GM23338 (cell line): ENCODE measurements at regions not wholly inside any gene's neighbourhood (a gene's known extent, or its start where the extent isn't known, plus 50 kb on each side); places are given as distances from the start of the nearest gene placed in this dataset.

ENCODE experiments used
- ATAC-seq: fragments of 200-7000 bp; cut with Tn5 transposase; 3 replicates; pipeline ENCODE4 v1.9.1; 2020
- DNase-seq: peaks from one replicate; pipeline ENCODE4 v3.0.0-alpha.2; 2015; ENCODE audit warnings: low spot score
- H2AFZ ChIP-seq: fragments of 200-600 bp; sonication (generic); 2 replicates; pipeline ENCODE4 v1.8.0; 2016; ENCODE audit warnings: antibody characterized with exemption, mild to moderate bottlenecking, moderate library complexity
- H3F3A ChIP-seq: fragments of 200-600 bp; sonication (generic); replicated peaks from 2 replicates; pipeline ENCODE4 v1.8.0; 2017; ENCODE audit warnings: antibody characterized with exemption, mixed run types, low read depth
- H3K27ac ChIP-seq: fragments of 200-600 bp; sonication (generic); 2 replicates; pipeline ENCODE4 v1.6.1; 2016; ENCODE audit warnings: low read depth
- H3K27me3 ChIP-seq: fragments of 200-600 bp; sonication (generic); 2 replicates; pipeline ENCODE4 v1.8.0; 2016; ENCODE audit warnings: mild to moderate bottlenecking, mixed run types, moderate library complexity; ENCODE audit not compliant: insufficient read depth
- H3K36me3 ChIP-seq: fragments of 200-600 bp; sonication (generic); 2 replicates; pipeline ENCODE4 v1.8.0; 2016; ENCODE audit warnings: mild to moderate bottlenecking; ENCODE audit not compliant: insufficient read depth
- H3K4me1 ChIP-seq: fragments of 200-600 bp; sonication (generic); 2 replicates; pipeline ENCODE4 v1.8.0; 2016; ENCODE audit warnings: mild to moderate bottlenecking, moderate library complexity; ENCODE audit not compliant: insufficient read depth
- H3K4me2 ChIP-seq: fragments of 200-600 bp; sonication (generic); 2 replicates; pipeline ENCODE4 v1.7.1; 2017; ENCODE audit warnings: mixed run types
- H3K4me3 ChIP-seq: fragments of 200-600 bp; sonication (generic); 2 replicates; pipeline ENCODE4 v1.6.1; 2016; ENCODE audit warnings: mixed run types
- H3K79me2 ChIP-seq: fragments of 200-600 bp; sonication (generic); replicated peaks from 2 replicates; pipeline ENCODE4 v1.8.0; 2017; ENCODE audit warnings: mild to moderate bottlenecking; ENCODE audit not compliant: insufficient read depth
- H3K9me2 ChIP-seq: fragments of 200-600 bp; sonication (generic); 2 replicates; pipeline ENCODE4 v1.8.0; 2017; ENCODE audit not compliant: insufficient read depth
- H4K20me1 ChIP-seq: fragments of 200-600 bp; sonication (generic); replicated peaks from 2 replicates; pipeline ENCODE4 v1.8.0; 2017; ENCODE audit warnings: mild to moderate bottlenecking; ENCODE audit not compliant: insufficient read depth
- H3K27ac Mint-ChIP-seq: 2 replicates; pipeline ENCODE4 v1.8.0; 2020; ENCODE audit warnings: inconsistent platforms, mild to moderate bottlenecking, moderate library complexity, mixed read lengths
- H3K27me3 Mint-ChIP-seq: 3 replicates; pipeline ENCODE4 v1.8.0; 2022; ENCODE audit warnings: low read depth, mild to moderate bottlenecking, moderate library complexity, mixed read lengths, inconsistent platforms; ENCODE audit not compliant: insufficient read depth, poor library complexity
- H3K36me3 Mint-ChIP-seq: 3 replicates; pipeline ENCODE4 v1.8.0; 2021; ENCODE audit warnings: low read depth, mild to moderate bottlenecking, inconsistent platforms, moderate library complexity, mixed read lengths
- H3K4me1 Mint-ChIP-seq: 3 replicates; pipeline ENCODE4 v1.8.0; 2020; ENCODE audit warnings: mild to moderate bottlenecking, inconsistent platforms, mixed read lengths
- H3K4me3 Mint-ChIP-seq: 3 replicates; pipeline ENCODE4 v1.8.0; 2021; ENCODE audit warnings: moderate library complexity, mild to moderate bottlenecking, inconsistent platforms, mixed read lengths
- H3K9me3 Mint-ChIP-seq: 3 replicates; pipeline ENCODE4 v1.8.0; 2020; ENCODE audit warnings: moderate library complexity, mild to moderate bottlenecking, inconsistent platforms, mixed read lengths
- ETS1 ChIP-seq: IDR thresholded peaks from 2 replicates; pipeline ENCODE4 v1.6.1; 2016; ENCODE audit warnings: antibody characterized with exemption
- EZH2 ChIP-seq: fragments of 200-600 bp; sonication (generic); IDR thresholded peaks from one replicate; pipeline ENCODE4 v1.8.0; 2017; ENCODE audit warnings: antibody characterized with exemption, mild to moderate bottlenecking, low read depth; ENCODE audit not compliant: unreplicated experiment
- EZH2phosphoT487 ChIP-seq: fragments of 200-600 bp; sonication (generic); IDR thresholded peaks from one replicate; pipeline ENCODE4 v1.8.1; 2018; ENCODE audit warnings: antibody characterized with exemption; ENCODE audit not compliant: unreplicated experiment
- POLR2AphosphoS5 ChIP-seq: IDR thresholded peaks from 2 replicates; pipeline ENCODE4 v1.6.1; 2016; ENCODE audit warnings: antibody characterized with exemption, low read depth
- ZNF114 ChIP-seq: fragments of 250-450 bp; sonication (Bioruptor Pico); IDR thresholded peaks from 2 replicates; pipeline ENCODE4 v1.5.0; 2020; ENCODE audit warnings: mild to moderate bottlenecking, moderate library complexity
- ZNF331 ChIP-seq: fragments of 250-450 bp; sonication (Bioruptor Pico); IDR thresholded peaks from 2 replicates; pipeline ENCODE4 v1.5.0; 2020; ENCODE audit warnings: low read depth, mild to moderate bottlenecking, moderate library complexity
- ZNF462 ChIP-seq: fragments of 250-450 bp; sonication (Bioruptor Pico); IDR thresholded peaks from 2 replicates; pipeline ENCODE4 v1.5.0; 2020; ENCODE audit warnings: mild to moderate bottlenecking, moderate library complexity
- TF ChIP-seq, protein P1 (sequence below), 2 experiments: fragments of 200-600 bp in 1 of 2; sonication (generic) in 1 of 2; conservative IDR thresholded peaks; 2 replicates each; pipeline versions ENCODE4 v1.5.1 to v1.6.1; 2016 to 2017; ENCODE audit warnings: antibody characterized with exemption in 2 of 2, low read depth in 2 of 2, mild to moderate bottlenecking in 2 of 2, moderate library complexity in 1 of 2

DNA sequence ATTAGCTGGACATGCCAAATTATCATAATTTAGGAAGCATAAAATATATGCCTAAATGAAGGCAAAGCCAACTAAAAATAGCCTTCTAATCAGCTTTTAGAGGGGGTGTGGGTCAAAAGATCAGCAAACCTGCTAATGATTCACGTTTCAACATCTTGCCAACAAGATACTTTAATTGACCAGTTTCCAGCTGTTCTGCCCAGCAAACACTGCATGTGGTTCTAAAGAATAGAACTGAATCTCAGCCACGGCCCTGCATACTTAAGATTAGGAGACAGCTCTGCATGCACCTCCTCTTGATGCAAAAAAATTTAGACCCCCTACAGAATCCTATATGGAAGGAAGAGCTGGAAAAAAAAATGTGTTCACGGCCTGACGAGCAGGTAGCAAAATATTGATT lies 500.5 kb downstream of the TBL1XR1 start (continued):
- TF ChIP-seq EZH2 (no peak), ZNF114 (CRISPR knock-in tag) (no peak), ETS1 (no peak)

GRCh38 chr3:176692966-176693785 lies 504.1 kb downstream of the TBL1XR1 start:
- DNase-seq: no peak
- Histone ChIP-seq H2AFZ (no peak overlapping the region; the same call in 1 of the 2 replicates), H3F3A (no peaks in the 10 kb centered on the region), H3K36me3 (no peaks in the 10 kb centered on the region), H3K4me3 (no peak overlapping the region), H3K79me2 (no peaks in the 10 kb centered on the region), H3K4me1 (no peaks in the 10 kb centered on the region), H3K27ac (no peak overlapping the region), H3K4me2 (no peak overlapping the region), H4K20me1 (no peaks in the 10 kb centered on the region), H3K27me3 (no peaks in the 10 kb centered on the region), H3K9me2 (0 out of 2 replicates have a peak, but pooled peaks cover 4% of the 10 kb centered on the region)
- H3K36me3 Mint-ChIP-seq: no peaks in the 10 kb centered on the region
- no peak for ATAC-seq
- TF ChIP-seq ZNF114 (CRISPR knock-in tag): no peak
- H3K27me3 Mint-ChIP-seq: peaks cover 3% of the 10 kb centered on the region
- peaks cover 14% of the 10 kb centered on the region for H3K4me1 Mint-ChIP-seq
- no peaks in the 10 kb centered on the region for H3K9me3 Mint-ChIP-seq
- no peak overlapping the region for H3K4me3 Mint-ChIP-seq
- no peak overlapping the region for H3K27ac Mint-ChIP-seq

GRCh38 chr3:176692199-176692965 lies 504.9 kb downstream of the TBL1XR1 start:
- Histone ChIP-seq H4K20me1 (no peaks in the 10 kb centered on the region), H3K4me3 (no peak overlapping the region), H3K79me2 (no peaks in the 10 kb centered on the region), H3K27me3 (no peaks in the 10 kb centered on the region), H3K27ac (no peak overlapping the region), H3K36me3 (no peaks in the 10 kb centered on the region), H3F3A (no peaks in the 10 kb centered on the region), H3K4me2 (no peak overlapping the region), H3K9me2 (0 out of 2 replicates have a peak, but pooled peaks cover 4% of the 10 kb centered on the region), H2AFZ (no peak overlapping the region; the same call in 1 of the 2 replicates), H3K4me1 (no peaks in the 10 kb centered on the region)
- Mint-ChIP-seq H3K27me3 (no peaks in the 10 kb centered on the region), H3K9me3 (no peaks in the 10 kb centered on the region), H3K36me3 (no peaks in the 10 kb centered on the region), H3K4me1 (peaks cover 12% of the 10 kb centered on the region), H3K27ac (no peak overlapping the region), H3K4me3 (no peak overlapping the region)
- no peak for ATAC-seq
- no peak for DNase-seq
- TF ChIP-seq, protein P1, sequence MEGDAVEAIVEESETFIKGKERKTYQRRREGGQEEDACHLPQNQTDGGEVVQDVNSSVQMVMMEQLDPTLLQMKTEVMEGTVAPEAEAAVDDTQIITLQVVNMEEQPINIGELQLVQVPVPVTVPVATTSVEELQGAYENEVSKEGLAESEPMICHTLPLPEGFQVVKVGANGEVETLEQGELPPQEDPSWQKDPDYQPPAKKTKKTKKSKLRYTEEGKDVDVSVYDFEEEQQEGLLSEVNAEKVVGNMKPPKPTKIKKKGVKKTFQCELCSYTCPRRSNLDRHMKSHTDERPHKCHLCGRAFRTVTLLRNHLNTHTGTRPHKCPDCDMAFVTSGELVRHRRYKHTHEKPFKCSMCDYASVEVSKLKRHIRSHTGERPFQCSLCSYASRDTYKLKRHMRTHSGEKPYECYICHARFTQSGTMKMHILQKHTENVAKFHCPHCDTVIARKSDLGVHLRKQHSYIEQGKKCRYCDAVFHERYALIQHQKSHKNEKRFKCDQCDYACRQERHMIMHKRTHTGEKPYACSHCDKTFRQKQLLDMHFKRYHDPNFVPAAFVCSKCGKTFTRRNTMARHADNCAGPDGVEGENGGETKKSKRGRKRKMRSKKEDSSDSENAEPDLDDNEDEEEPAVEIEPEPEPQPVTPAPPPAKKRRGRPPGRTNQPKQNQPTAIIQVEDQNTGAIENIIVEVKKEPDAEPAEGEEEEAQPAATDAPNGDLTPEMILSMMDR (conservative IDR thresholded peaks at IDR 0.05; ENCODE audit: low read depth in 2 of 2): no peak
- TF ChIP-seq POLR2AphosphoS5 (no peak), ZNF462 (CRISPR knock-in tag) (no peak), EZH2phosphoT487 (no peak), ZNF331 (CRISPR knock-in tag) (no peak)
